ENCODE measurements at regions not wholly inside any gene's neighbourhood (a gene's known extent, or its start where the extent isn't known, plus 50 kb on each side); places are given as distances from the start of the nearest gene placed in this dataset.

DNA sequence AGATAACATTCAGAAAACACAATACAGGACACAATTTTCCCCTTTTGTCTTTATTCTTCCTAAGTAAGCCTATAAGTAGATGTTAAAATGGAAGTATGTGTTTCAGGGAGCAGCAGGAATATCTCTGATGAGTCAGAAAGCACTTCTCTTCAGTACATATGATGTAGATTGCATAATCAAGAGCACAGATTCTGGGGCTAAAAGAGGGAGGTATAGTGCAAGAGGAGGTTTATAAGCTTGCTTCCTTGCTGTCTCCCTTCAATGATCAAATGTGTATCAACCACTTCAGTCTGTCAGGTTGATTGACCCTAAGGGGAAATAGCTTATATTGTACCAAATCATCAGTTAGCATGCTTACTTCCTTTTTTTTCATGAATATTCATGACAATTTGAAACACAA lies 822.8 kb downstream of the BRINP3 start:
- TF ChIP-seq, protein P1, sequence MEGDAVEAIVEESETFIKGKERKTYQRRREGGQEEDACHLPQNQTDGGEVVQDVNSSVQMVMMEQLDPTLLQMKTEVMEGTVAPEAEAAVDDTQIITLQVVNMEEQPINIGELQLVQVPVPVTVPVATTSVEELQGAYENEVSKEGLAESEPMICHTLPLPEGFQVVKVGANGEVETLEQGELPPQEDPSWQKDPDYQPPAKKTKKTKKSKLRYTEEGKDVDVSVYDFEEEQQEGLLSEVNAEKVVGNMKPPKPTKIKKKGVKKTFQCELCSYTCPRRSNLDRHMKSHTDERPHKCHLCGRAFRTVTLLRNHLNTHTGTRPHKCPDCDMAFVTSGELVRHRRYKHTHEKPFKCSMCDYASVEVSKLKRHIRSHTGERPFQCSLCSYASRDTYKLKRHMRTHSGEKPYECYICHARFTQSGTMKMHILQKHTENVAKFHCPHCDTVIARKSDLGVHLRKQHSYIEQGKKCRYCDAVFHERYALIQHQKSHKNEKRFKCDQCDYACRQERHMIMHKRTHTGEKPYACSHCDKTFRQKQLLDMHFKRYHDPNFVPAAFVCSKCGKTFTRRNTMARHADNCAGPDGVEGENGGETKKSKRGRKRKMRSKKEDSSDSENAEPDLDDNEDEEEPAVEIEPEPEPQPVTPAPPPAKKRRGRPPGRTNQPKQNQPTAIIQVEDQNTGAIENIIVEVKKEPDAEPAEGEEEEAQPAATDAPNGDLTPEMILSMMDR (IDR thresholded peaks at IDR 0.05; ENCODE audit: poor library complexity, severe bottlenecking) = no peak
- TF ChIP-seq RAD21 (conservative IDR thresholded peaks at IDR 0.05) = no peak
- no peak for TF ChIP-seq EZH2 (IDR thresholded peaks at IDR 0.05; ENCODE audit: borderline replicate concordance, insufficient read depth, low read length, poor library complexity, severe bottlenecking)
- no peak for TF ChIP-seq MXI1 (conservative IDR thresholded peaks at IDR 0.05; ENCODE audit: poor library complexity, severe bottlenecking)
- TF ChIP-seq, protein P2, sequence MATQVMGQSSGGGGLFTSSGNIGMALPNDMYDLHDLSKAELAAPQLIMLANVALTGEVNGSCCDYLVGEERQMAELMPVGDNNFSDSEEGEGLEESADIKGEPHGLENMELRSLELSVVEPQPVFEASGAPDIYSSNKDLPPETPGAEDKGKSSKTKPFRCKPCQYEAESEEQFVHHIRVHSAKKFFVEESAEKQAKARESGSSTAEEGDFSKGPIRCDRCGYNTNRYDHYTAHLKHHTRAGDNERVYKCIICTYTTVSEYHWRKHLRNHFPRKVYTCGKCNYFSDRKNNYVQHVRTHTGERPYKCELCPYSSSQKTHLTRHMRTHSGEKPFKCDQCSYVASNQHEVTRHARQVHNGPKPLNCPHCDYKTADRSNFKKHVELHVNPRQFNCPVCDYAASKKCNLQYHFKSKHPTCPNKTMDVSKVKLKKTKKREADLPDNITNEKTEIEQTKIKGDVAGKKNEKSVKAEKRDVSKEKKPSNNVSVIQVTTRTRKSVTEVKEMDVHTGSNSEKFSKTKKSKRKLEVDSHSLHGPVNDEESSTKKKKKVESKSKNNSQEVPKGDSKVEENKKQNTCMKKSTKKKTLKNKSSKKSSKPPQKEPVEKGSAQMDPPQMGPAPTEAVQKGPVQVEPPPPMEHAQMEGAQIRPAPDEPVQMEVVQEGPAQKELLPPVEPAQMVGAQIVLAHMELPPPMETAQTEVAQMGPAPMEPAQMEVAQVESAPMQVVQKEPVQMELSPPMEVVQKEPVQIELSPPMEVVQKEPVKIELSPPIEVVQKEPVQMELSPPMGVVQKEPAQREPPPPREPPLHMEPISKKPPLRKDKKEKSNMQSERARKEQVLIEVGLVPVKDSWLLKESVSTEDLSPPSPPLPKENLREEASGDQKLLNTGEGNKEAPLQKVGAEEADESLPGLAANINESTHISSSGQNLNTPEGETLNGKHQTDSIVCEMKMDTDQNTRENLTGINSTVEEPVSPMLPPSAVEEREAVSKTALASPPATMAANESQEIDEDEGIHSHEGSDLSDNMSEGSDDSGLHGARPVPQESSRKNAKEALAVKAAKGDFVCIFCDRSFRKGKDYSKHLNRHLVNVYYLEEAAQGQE (IDR thresholded peaks at IDR 0.05; ENCODE audit: borderline replicate concordance) = no peak
- TF ChIP-seq POLR2AphosphoS5 (IDR thresholded peaks at IDR 0.05) = no peak
- no peak for TF ChIP-seq TAF1 (IDR thresholded peaks at IDR 0.05; ENCODE audit: low read depth)
- TF ChIP-seq SMC3 (conservative IDR thresholded peaks at IDR 0.05; ENCODE audit: poor library complexity) = no peak
- TF ChIP-seq EP300 (conservative IDR thresholded peaks at IDR 0.05; ENCODE audit: poor library complexity, severe bottlenecking) = peak; percentile 10
